Calu3 (cell line): ENCODE measurements at regions not wholly inside any gene's neighbourhood (a gene's known extent, or its start where the extent isn't known, plus 50 kb on each side); places are given as distances from the start of the nearest gene placed in this dataset.
A peak's percentile ranks its signal among the peaks of the same experiment; 100 is the strongest.

Experiments used
- BruUV-seq: library from RNA; stranded (reverse); fragments of 400-500 nt; replicated peaks from 2 replicates; lab custom pipeline; 2021; lab: Mats Ljungman, UMichigan
- CTCF ChIA-PET: fragments of 300-600 bp; sonication (Branson Sonifier 250); formaldehyde crosslinking; loops from one replicate; lab custom pipeline; 2022; ENCODE audit warnings: antibody characterized with exemption; lab: Charles Lee
- DNase-seq: peaks from one replicate; pipeline ENCODE4 v3.0.0; 2022
- H3K27ac Mint-ChIP-seq: one replicate; pipeline ENCODE4 v1.8.0; 2022; ENCODE audit warnings: mixed read lengths; ENCODE audit not compliant: unreplicated experiment
- H3K27me3 Mint-ChIP-seq: one replicate; pipeline ENCODE4 v1.8.0; 2022; ENCODE audit warnings: mixed read lengths; ENCODE audit not compliant: unreplicated experiment
- H3K36me3 Mint-ChIP-seq: one replicate; pipeline ENCODE4 v1.8.0; 2022; ENCODE audit warnings: mild to moderate bottlenecking, moderate library complexity, mixed read lengths; ENCODE audit not compliant: insufficient read depth, unreplicated experiment
- H3K4me1 Mint-ChIP-seq: one replicate; pipeline ENCODE4 v1.8.0; 2022; ENCODE audit warnings: mild to moderate bottlenecking, low read depth, mixed read lengths; ENCODE audit not compliant: unreplicated experiment
- H3K4me3 Mint-ChIP-seq: one replicate; pipeline ENCODE4 v1.8.0; 2022; ENCODE audit warnings: mild to moderate bottlenecking, low read depth, moderate library complexity, mixed read lengths; ENCODE audit not compliant: unreplicated experiment
- H3K9me3 Mint-ChIP-seq: one replicate; pipeline ENCODE4 v1.8.0; 2022; ENCODE audit warnings: low read depth, mixed read lengths; ENCODE audit not compliant: unreplicated experiment
- CTCF ChIP-seq: fragments of 200-600 bp; IDR thresholded peaks from one replicate; pipeline ENCODE4 v1.8.0; 2022; ENCODE audit warnings: antibody characterized with exemption; ENCODE audit not compliant: unreplicated experiment
- intact Hi-C: fragments of 100-400 bp; cut with micrococcal nuclease; formaldehyde crosslinking; loops from one replicate; pipeline ENCODE4 v1.10.0; 2022; ENCODE audit not compliant: unreplicated experiment

GRCh38 chr2:67039517-67040103 lies 357.5 kb upstream of the ETAA1 start:
- no peak for TF ChIP-seq CTCF
- intact Hi-C loops, result loop anchor here (5.0 to 10.0 kb wide), 5 partner anchors 95 to 255 kb away; no protein-coding TSS in a partner anchor
- no peaks in the 10 kb centered on the region for H3K36me3 Mint-ChIP-seq
- H3K4me1 Mint-ChIP-seq, result peaks cover 58% of the 10 kb centered on the region
- no peak for DNase-seq
- CTCF ChIA-PET, result no interaction called here
- peak overlapping the region; percentile 74 for H3K27ac Mint-ChIP-seq
- no peaks in the 10 kb centered on the region for H3K9me3 Mint-ChIP-seq
- H3K27me3 Mint-ChIP-seq, result no peaks in the 10 kb centered on the region
- BruUV-seq, result no TSS peak
- H3K4me3 Mint-ChIP-seq, result no peak overlapping the region

- H3K36me3 Mint-ChIP-seq, result no peaks in the 10 kb centered on the region
- no peak overlapping the region for H3K4me3 Mint-ChIP-seq
- TF ChIP-seq CTCF, result no peak
- H3K4me1 Mint-ChIP-seq, result peaks cover 59% of the 10 kb centered on the region
- peak overlapping the region; percentile 74 for H3K27ac Mint-ChIP-seq
- intact Hi-C loops, result loop anchor here (10.0 kb wide), 1 partner anchor 174 kb away; no protein-coding TSS in a partner anchor
- BruUV-seq, result no TSS peak
- no peaks in the 10 kb centered on the region for H3K27me3 Mint-ChIP-seq
- H3K9me3 Mint-ChIP-seq, result no peaks in the 10 kb centered on the region
- CTCF ChIA-PET, result no interaction called here
- no peak for DNase-seq
Observed at GRCh38 chr2:67041051-67041450, 356.1 kb upstream of the ETAA1 start.

- H3K27me3 Mint-ChIP-seq, result no peaks in the 10 kb centered on the region
- TF ChIP-seq CTCF, result no peak
- H3K4me1 Mint-ChIP-seq, result peaks cover 48% of the 10 kb centered on the region
- no peak for DNase-seq
- CTCF ChIA-PET, result no interaction called here
- H3K36me3 Mint-ChIP-seq, result no peaks in the 10 kb centered on the region
- intact Hi-C loops, result loop anchor here (10.0 kb wide), 1 partner anchor 171 kb away; no protein-coding TSS in a partner anchor
- no TSS peak for BruUV-seq
- H3K9me3 Mint-ChIP-seq, result no peaks in the 10 kb centered on the region
- H3K27ac Mint-ChIP-seq, result no peak overlapping the region
- no peak overlapping the region for H3K4me3 Mint-ChIP-seq
Observed at GRCh38 chr2:67043781-67044478, 353.2 kb upstream of the ETAA1 start.

GRCh38 chr2:67046591-67046990 lies 350.5 kb upstream of the ETAA1 start:
- peak overlapping the region; percentile 29 for H3K27ac Mint-ChIP-seq
- DNase-seq, result no peak
- BruUV-seq, result no TSS peak

More at GRCh38 chr2:67046591-67046990, 350.5 kb upstream of the ETAA1 start:
- H3K9me3 Mint-ChIP-seq, result no peaks in the 10 kb centered on the region
- no peaks in the 10 kb centered on the region for H3K27me3 Mint-ChIP-seq
- H3K4me1 Mint-ChIP-seq, result peaks cover 24% of the 10 kb centered on the region
- no peaks in the 10 kb centered on the region for H3K36me3 Mint-ChIP-seq
- CTCF ChIA-PET, result no interaction called here
- intact Hi-C loops, result loop anchor here (10.0 kb wide), 1 partner anchor 168 kb away; no protein-coding TSS in a partner anchor
- TF ChIP-seq CTCF, result no peak
- no peak overlapping the region for H3K4me3 Mint-ChIP-seq
